ENCODE measurements at regions not wholly inside any gene's neighbourhood (a gene's known extent, or its start where the extent isn't known, plus 50 kb on each side); places are given as distances from the start of the nearest gene placed in this dataset.

- H3K27me3 ChIP-seq (ENCODE audit: insufficient read depth, low read length), result peaks cover 2% of the 10 kb centered on the region
- no peaks in the 10 kb centered on the region for H3K36me3 Mint-ChIP-seq (ENCODE audit: low read depth, unreplicated experiment)
- no peaks in the 10 kb centered on the region for H3K36me3 ChIP-seq (ENCODE audit: insufficient read depth, low read length)
- peaks cover 33% of the 10 kb centered on the region for H3K27me3 Mint-ChIP-seq (ENCODE audit: low read depth, unreplicated experiment)
- H3K27ac ChIP-seq (ENCODE audit: low read depth, low read length), result no peak overlapping the region
- H2AFZ ChIP-seq (ENCODE audit: low read depth, low read length), result no peak overlapping the region
- H3K9me3 ChIP-seq (ENCODE audit: insufficient read depth, low read depth, low read length), result no peaks in the 10 kb centered on the region
- TF ChIP-seq CTCF (IDR thresholded peaks at IDR 0.05; ENCODE audit: insufficient read depth, low read depth, low read length), result no peak
- TF ChIP-seq EZH2 (IDR thresholded peaks at IDR 0.05; ENCODE audit: insufficient read depth, low read length), result no peak
- no peak overlapping the region for H3K4me2 ChIP-seq (ENCODE audit: low read length)
- no peaks in the 10 kb centered on the region for H3K79me2 ChIP-seq (ENCODE audit: insufficient read depth, low read length)
- DNase-seq (ENCODE audit: low read depth) (no peak), FAIRE-seq (no peak)
- H3K4me1 Mint-ChIP-seq (ENCODE audit: low read depth, unreplicated experiment), result peaks cover 3% of the 10 kb centered on the region
- H3K9ac ChIP-seq (ENCODE audit: low read length), result no peak overlapping the region
- no peak overlapping the region for H3K4me3 Mint-ChIP-seq (ENCODE audit: unreplicated experiment)
- H3K27ac Mint-ChIP-seq (ENCODE audit: unreplicated experiment), result no peak overlapping the region
- no peaks in the 10 kb centered on the region for H3K4me1 ChIP-seq (ENCODE audit: insufficient read depth, low read length)
- H3K4me3 ChIP-seq (ENCODE audit: insufficient read depth, low read depth, low read length), result no peak overlapping the region
- peaks cover 4% of the 10 kb centered on the region for H3K9me3 Mint-ChIP-seq (ENCODE audit: unreplicated experiment)
- H4K20me1 ChIP-seq (ENCODE audit: insufficient read depth, low read length), result no peaks in the 10 kb centered on the region
Measured at GRCh38 chr17:36863676-36864612, 73.3 kb upstream of the LHX1 start.

- Histone ChIP-seq H3K27ac (ENCODE audit: low read depth, low read length) (no peak overlapping the region), H3K4me1 (ENCODE audit: insufficient read depth, low read length) (no peaks in the 10 kb centered on the region), H3K9me3 (ENCODE audit: insufficient read depth, low read depth, low read length) (no peaks in the 10 kb centered on the region), H3K36me3 (ENCODE audit: insufficient read depth, low read length) (no peaks in the 10 kb centered on the region), H3K4me3 (ENCODE audit: insufficient read depth, low read depth, low read length) (no peak overlapping the region), H3K4me2 (ENCODE audit: low read length) (no peak overlapping the region), H3K27me3 (ENCODE audit: insufficient read depth, low read length) (peaks cover 2% of the 10 kb centered on the region), H2AFZ (ENCODE audit: low read depth, low read length) (no peak overlapping the region), H3K79me2 (ENCODE audit: insufficient read depth, low read length) (no peaks in the 10 kb centered on the region), H3K9ac (ENCODE audit: low read length) (no peak overlapping the region), H4K20me1 (ENCODE audit: insufficient read depth, low read length) (no peaks in the 10 kb centered on the region)
- Mint-ChIP-seq H3K27me3 (ENCODE audit: low read depth, unreplicated experiment) (peaks cover 35% of the 10 kb centered on the region), H3K4me3 (ENCODE audit: unreplicated experiment) (no peak overlapping the region), H3K36me3 (ENCODE audit: low read depth, unreplicated experiment) (no peaks in the 10 kb centered on the region), H3K9me3 (ENCODE audit: unreplicated experiment) (peaks cover 4% of the 10 kb centered on the region), H3K4me1 (ENCODE audit: low read depth, unreplicated experiment) (peaks cover 3% of the 10 kb centered on the region), H3K27ac (ENCODE audit: unreplicated experiment) (no peak overlapping the region)
- DNase-seq (ENCODE audit: low read depth), result no peak
- TF ChIP-seq CTCF (IDR thresholded peaks at IDR 0.05; ENCODE audit: insufficient read depth, low read depth, low read length) (no peak), EZH2 (IDR thresholded peaks at IDR 0.05; ENCODE audit: insufficient read depth, low read length) (no peak)
- no peak for FAIRE-seq
Measured at GRCh38 chr17:36864827-36865430, 72.3 kb upstream of the LHX1 start.
